ENCODE measurements at regions not wholly inside any gene's neighbourhood (a gene's known extent, or its start where the extent isn't known, plus 50 kb on each side); places are given as distances from the start of the nearest gene placed in this dataset.

- TF ChIP-seq BCLAF1 (IDR thresholded peaks at IDR 0.05) (no peak), NFYB (IDR thresholded peaks at IDR 0.05; ENCODE audit: insufficient read depth, low read depth, low read length) (no peak), ATF2 (IDR thresholded peaks at IDR 0.05; ENCODE audit: low read length) (no peak), POLR2AphosphoS5 (IDR thresholded peaks at IDR 0.05; ENCODE audit: low read length) (no peak), TBL1XR1 (IDR thresholded peaks at IDR 0.05; ENCODE audit: low read depth, low read length) (no peak), SIX5 (IDR thresholded peaks at IDR 0.05; ENCODE audit: low read depth, low read length, severe bottlenecking) (no peak), EP300 (IDR thresholded peaks at IDR 0.05; ENCODE audit: borderline replicate concordance in 1 of 2, control insufficient read depth in 1 of 2, low read depth in 2 of 2, low read length in 2 of 2) (no peak), EZH2 (IDR thresholded peaks at IDR 0.05; ENCODE audit: borderline replicate concordance, control insufficient read depth, low read depth, low read length) (no peak), POLR2A (IDR thresholded peaks at IDR 0.05; ENCODE audit: low read depth, low read length) (no peak), CTCF (IDR thresholded peaks at IDR 0.05 in 2 of 3, conservative IDR thresholded peaks at IDR 0.05 in 1 of 3; ENCODE audit: control insufficient read depth in 2 of 3, extremely low read depth in 1 of 3, insufficient read depth in 1 of 3, low read depth in 3 of 3, low read length in 3 of 3) (no peak), RELA (IDR thresholded peaks at IDR 0.05; ENCODE audit: borderline replicate concordance, partially characterized antibody) (no peak), NRF1 (conservative IDR thresholded peaks at IDR 0.05; ENCODE audit: low read depth, low read length) (no peak), KDM1A (IDR thresholded peaks at IDR 0.05; ENCODE audit: borderline replicate concordance) (no peak)
Measured at GRCh38 chr11:38130514-38130913, 1532.5 kb upstream of the RAG2 start.

Measured in GM12878 (cell line).